ENCODE measurements at regions not wholly inside any gene's neighbourhood (a gene's known extent, or its start where the extent isn't known, plus 50 kb on each side); places are given as distances from the start of the nearest gene placed in this dataset.

DNA sequence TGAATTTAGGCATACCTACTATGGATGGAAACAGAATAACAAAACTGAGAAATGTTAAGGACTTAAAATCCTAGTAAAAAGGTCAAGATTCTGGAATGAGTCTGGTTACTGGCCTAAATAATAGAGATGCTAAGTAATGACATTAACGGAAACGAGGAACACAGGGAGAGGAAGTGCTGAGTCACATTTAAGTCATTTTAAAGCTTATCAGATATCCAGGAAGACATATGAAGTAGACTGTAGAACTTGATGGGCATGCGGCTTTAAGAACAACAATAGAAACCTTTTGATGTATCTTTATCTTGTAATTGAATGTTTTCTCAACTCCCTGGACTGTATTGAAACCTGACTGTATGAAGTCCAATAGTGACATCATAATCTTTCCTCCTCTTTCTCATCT, 1251.4 kb upstream of the CDH6 start:
- intact Hi-C loops (cut with DNase I; ENCODE audit: low total_unique reads) (no loop called here), in situ Hi-C loops (cut with MboI; ENCODE audit: low pct_ligation_motif_present in 1 of 4, low pct_unique_long_range_greater_than_20kb in 1 of 4, low sequenced_read_pairs in 3 of 4) (no loop called here)
- WGBS, 2 donors (ENCODE audit: low coverage in 1 of 2): 75 to 76% methylated on average over 3 of the region's 3 CpGs
- no peaks in the 10 kb centered on the region for H3K36me3 ChIP-seq
- no peak overlapping the region for H3K4me3 ChIP-seq
- TF ChIP-seq EP300 (IDR thresholded peaks at IDR 0.05; ENCODE audit: low read depth): no peak
- no peak for TF ChIP-seq POLR2A (IDR thresholded peaks at IDR 0.05)
- no peak for TF ChIP-seq POLR2AphosphoS5 (IDR thresholded peaks at IDR 0.05)
- TF ChIP-seq, protein P1, sequence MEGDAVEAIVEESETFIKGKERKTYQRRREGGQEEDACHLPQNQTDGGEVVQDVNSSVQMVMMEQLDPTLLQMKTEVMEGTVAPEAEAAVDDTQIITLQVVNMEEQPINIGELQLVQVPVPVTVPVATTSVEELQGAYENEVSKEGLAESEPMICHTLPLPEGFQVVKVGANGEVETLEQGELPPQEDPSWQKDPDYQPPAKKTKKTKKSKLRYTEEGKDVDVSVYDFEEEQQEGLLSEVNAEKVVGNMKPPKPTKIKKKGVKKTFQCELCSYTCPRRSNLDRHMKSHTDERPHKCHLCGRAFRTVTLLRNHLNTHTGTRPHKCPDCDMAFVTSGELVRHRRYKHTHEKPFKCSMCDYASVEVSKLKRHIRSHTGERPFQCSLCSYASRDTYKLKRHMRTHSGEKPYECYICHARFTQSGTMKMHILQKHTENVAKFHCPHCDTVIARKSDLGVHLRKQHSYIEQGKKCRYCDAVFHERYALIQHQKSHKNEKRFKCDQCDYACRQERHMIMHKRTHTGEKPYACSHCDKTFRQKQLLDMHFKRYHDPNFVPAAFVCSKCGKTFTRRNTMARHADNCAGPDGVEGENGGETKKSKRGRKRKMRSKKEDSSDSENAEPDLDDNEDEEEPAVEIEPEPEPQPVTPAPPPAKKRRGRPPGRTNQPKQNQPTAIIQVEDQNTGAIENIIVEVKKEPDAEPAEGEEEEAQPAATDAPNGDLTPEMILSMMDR (IDR thresholded peaks at IDR 0.05): no peak
- H3K27me3 ChIP-seq: no peaks in the 10 kb centered on the region
- DNase-seq: no peak
- H3K4me1 ChIP-seq: no peaks in the 10 kb centered on the region
- no peaks in the 10 kb centered on the region for H3K9me3 ChIP-seq
- no peak overlapping the region for H3K27ac ChIP-seq

DNA sequence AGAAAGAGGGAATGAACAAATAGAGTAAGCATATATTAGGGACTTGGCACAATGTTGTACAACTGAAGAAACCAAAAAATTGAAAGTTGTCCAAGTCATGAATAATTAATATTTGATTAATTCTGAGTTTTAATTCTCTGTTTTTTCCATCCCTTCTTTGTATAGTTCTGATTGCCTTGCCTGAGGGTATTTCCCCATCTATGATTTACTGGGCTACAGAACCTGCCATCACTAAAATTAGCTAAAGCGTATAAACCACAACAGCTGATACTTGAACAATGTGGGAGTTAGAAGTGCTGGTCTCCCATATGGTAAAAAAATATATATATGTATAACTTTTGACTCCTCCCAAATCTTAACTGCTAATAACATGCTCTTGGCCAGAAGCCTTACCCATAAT, 1253.5 kb upstream of the CDH6 start:
- DNase-seq: no peak
- in situ Hi-C loops (cut with MboI; ENCODE audit: low pct_ligation_motif_present in 1 of 4, low pct_unique_long_range_greater_than_20kb in 1 of 4, low sequenced_read_pairs in 3 of 4) (no loop called here), intact Hi-C loops (cut with DNase I; ENCODE audit: low total_unique reads) (no loop called here)
- WGBS, 2 donors (ENCODE audit: low coverage in 1 of 2): 63 to 80% methylated on average over 1 of the region's 1 CpG
- H3K9me3 ChIP-seq: no peaks in the 10 kb centered on the region
- H3K4me3 ChIP-seq: no peak overlapping the region
- H3K27me3 ChIP-seq: no peaks in the 10 kb centered on the region
- TF ChIP-seq, protein P1 (IDR thresholded peaks at IDR 0.05): no peak
- no peak for TF ChIP-seq POLR2A (IDR thresholded peaks at IDR 0.05)
- TF ChIP-seq EP300 (IDR thresholded peaks at IDR 0.05; ENCODE audit: low read depth): no peak
- TF ChIP-seq POLR2AphosphoS5 (IDR thresholded peaks at IDR 0.05): no peak
- H3K27ac ChIP-seq: no peak overlapping the region
- H3K4me1 ChIP-seq: no peaks in the 10 kb centered on the region
- H3K36me3 ChIP-seq: no peaks in the 10 kb centered on the region

DNA sequence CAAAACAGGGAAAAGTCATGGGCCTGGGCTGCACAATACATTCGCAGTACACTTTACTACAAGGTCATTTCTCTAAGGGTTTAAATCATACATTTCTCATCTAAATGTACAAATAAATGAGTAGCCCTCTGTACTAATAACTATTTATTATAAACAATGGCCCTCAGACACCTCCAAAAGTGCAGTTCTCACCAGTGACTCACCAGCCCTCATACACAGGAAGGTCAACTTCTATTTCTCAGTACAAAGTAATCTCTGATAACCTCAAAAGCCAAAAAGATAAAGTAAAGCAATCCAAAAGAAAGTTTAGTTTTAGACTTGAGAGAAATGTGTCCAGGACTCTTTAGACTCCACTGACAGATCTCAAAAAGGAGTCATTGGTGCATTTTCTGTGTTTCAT, 1258.1 kb upstream of the CDH6 start:
- 91 to 92% methylated on average over 1 of the region's 1 CpG for WGBS, 2 donors (ENCODE audit: low coverage in 1 of 2)
- no peaks in the 10 kb centered on the region for H3K4me1 ChIP-seq
- no peak overlapping the region for H3K27ac ChIP-seq
- TF ChIP-seq POLR2A (IDR thresholded peaks at IDR 0.05) (no peak), POLR2AphosphoS5 (IDR thresholded peaks at IDR 0.05) (no peak), EP300 (IDR thresholded peaks at IDR 0.05; ENCODE audit: low read depth) (no peak)
- TF ChIP-seq, protein P1 (IDR thresholded peaks at IDR 0.05): no peak
- intact Hi-C loops (cut with DNase I; ENCODE audit: low total_unique reads) (no loop called here), in situ Hi-C loops (cut with MboI; ENCODE audit: low pct_ligation_motif_present in 1 of 4, low pct_unique_long_range_greater_than_20kb in 1 of 4, low sequenced_read_pairs in 3 of 4) (no loop called here)
- H3K9me3 ChIP-seq: no peaks in the 10 kb centered on the region
- H3K36me3 ChIP-seq: no peaks in the 10 kb centered on the region
- H3K4me3 ChIP-seq: no peak overlapping the region
- DNase-seq: no peak
- no peaks in the 10 kb centered on the region for H3K27me3 ChIP-seq

DNA sequence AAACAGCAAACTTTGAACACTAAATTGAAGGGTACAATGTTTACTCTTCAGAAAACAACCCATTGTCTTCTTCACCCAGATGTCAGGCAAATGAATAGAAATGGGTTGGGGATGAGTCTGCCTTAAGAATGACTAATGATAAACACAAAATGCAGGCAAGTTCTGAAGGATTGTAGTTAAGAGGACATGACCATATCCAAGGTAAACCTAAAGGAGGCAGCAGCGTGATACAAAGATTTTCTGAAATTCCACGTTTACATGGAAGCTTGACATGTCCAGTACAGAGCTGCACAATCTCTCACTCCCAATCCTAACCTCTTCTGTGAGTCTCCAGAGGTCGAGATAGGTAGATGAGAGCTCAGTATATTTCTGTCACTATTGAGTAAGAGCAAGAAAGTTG, 1263.2 kb upstream of the CDH6 start:
- 17 to 58% methylated on average over 1 to 3 of the region's 3 CpGs for WGBS, 2 donors (ENCODE audit: low coverage in 1 of 2)
- H3K4me1 ChIP-seq: no peaks in the 10 kb centered on the region
- H3K9me3 ChIP-seq: no peaks in the 10 kb centered on the region
- H3K27ac ChIP-seq: no peak overlapping the region
- DNase-seq: no peak
- H3K4me3 ChIP-seq: no peak overlapping the region
- in situ Hi-C loops (cut with MboI; ENCODE audit: low pct_ligation_motif_present in 1 of 4, low pct_unique_long_range_greater_than_20kb in 1 of 4, low sequenced_read_pairs in 3 of 4): no loop called here
- no peaks in the 10 kb centered on the region for H3K36me3 ChIP-seq
- TF ChIP-seq POLR2A (IDR thresholded peaks at IDR 0.05): no peak
- TF ChIP-seq, protein P1 (IDR thresholded peaks at IDR 0.05): no peak
- no peak for TF ChIP-seq EP300 (IDR thresholded peaks at IDR 0.05; ENCODE audit: low read depth)
- no peak for TF ChIP-seq POLR2AphosphoS5 (IDR thresholded peaks at IDR 0.05)
- intact Hi-C loops (cut with DNase I; ENCODE audit: low total_unique reads): no loop called here
- no peaks in the 10 kb centered on the region for H3K27me3 ChIP-seq
